GM19238 (cell line): ENCODE measurements at regions not wholly inside any gene's neighbourhood (a gene's known extent, or its start where the extent isn't known, plus 50 kb on each side); places are given as distances from the start of the nearest gene placed in this dataset.
"Not testable (repeated sequence)": the region's sequence is repeated elsewhere in the genome, so short reads cannot be mapped to it uniquely, and the experiment has no call there.

Source experiments
- DNase-seq: peaks from one replicate; pipeline ENCODE4 v3.0.0; 2011; ENCODE audit warnings: low spot score; ENCODE audit not compliant: insufficient read length

- no peak for DNase-seq
These were observed 271.2 kb downstream of the FBXO8 start for GRCh38 chr4:174012135-174012885.

DNA sequence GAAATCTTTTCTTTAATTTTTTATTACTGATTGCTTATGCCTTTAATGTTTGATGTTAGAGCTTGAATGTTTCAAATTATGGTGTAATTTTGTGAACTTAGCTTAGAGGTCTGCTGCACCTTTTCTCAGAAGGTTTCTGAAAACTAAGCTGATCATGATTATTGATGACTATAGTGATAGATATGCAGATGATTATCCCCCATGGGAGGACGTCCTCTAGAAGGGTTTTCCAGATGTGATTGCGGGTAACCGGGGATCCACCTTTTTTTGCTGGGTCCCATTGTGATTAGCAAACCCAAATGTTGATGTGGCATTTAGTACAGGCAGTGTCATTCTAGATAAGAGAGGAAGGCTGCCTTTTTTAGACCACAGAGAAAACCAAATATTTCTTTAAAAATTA lies 272.9 kb downstream of the FBXO8 start:
- DNase-seq, result no peak

DNA sequence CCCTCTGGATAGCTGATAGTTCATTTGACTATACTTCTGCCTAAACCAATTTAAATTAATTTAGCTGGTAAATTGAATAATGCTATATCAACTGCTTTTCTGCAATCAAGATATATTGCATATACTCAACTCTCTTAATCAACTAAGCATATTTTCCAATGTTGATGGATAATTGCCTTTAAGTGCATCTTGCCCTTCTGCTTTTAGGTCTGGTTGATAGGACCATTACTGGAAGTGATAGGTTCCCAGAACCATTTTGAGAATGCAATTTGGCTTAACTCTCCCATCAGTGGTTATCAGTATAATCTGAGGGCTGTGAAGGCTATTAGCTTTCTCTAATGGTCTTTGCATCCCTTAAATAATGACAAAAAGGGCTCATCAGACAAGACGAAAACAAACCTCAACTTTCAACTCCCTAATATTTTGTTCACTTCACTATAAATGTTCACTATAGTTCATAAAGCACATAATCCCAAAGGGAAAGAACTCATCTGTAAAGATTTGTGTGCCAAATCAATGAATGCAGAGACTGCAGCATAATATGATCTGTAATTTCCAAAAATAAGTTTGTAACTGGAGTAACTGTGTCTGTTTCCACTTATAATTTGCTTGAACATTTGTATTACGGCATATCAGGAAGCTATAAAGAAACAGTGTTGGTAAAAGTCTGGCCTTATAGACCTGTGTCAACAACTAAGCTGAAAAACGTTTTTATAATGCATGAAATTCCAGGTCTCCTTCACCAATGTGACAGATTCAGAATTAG lies 273.6 kb downstream of the FBXO8 start:
- no peak for DNase-seq

GRCh38 chr4:174005422-174005821 lies 278.0 kb downstream of the FBXO8 start:
- no peak for DNase-seq

DNA sequence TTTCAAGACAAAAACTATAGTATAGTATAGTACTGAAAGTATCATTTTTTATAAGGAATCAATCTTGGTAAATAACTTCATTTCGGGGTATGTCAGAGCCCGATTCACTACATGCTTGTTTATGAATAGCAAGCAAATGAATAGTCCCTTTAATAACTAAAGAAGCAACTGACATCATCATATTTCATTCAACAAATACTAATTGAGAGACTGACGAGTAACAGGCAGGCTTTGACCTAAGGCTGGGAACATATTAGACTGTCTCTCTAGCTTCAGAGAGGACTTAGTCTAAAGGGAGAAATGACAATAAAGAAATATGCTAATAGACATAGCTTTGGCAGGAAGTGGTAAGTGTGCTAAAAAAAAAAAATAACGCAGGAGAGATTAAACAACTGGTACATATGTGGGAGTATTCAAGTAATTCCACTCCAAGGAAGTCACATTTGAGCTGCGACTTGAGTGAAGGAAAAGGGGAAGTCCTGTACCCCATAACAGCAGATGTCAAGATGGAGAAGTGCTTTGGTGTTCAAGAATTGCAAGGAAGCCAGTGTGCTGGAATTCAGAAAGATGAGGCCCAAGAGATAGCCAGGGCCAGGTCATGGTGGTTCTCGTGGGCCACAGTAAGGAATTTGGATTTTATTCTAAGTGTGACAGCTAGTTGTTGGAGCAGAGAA lies 284.9 kb downstream of the FBXO8 start:
- no peak for DNase-seq

GRCh38 chr4:173995779-173996178 lies 287.7 kb downstream of the FBXO8 start:
- DNase-seq, result not testable (repeated sequence)

GRCh38 chr4:173991814-173992213 lies 291.7 kb downstream of the FBXO8 start:
- DNase-seq, result no peak

DNA sequence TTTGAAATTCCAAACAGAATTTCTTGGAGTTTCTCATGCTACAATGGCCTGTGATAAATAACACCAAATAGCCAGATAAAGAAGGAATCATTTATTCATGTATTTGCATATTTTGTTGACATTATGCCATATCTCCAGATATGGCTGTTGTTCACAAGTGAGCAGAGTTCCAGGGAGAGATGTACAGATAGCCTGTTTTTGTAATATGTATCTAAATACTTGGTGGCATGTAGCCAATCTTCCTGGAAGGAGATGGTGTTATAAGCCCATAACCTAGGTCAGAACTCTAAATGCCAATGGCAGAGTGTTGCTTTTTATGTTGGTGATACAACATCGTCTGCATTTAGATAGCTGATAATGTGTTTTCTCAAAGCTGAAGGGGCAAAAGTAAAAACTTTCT lies 292.2 kb downstream of the FBXO8 start:
- DNase-seq, result no peak

- no peak for DNase-seq
These were observed 292.6 kb downstream of the FBXO8 start for GRCh38 chr4:173990869-173991210.

- no peak for DNase-seq
These were observed 293.2 kb downstream of the FBXO8 start for GRCh38 chr4:173990126-173990868.

DNA sequence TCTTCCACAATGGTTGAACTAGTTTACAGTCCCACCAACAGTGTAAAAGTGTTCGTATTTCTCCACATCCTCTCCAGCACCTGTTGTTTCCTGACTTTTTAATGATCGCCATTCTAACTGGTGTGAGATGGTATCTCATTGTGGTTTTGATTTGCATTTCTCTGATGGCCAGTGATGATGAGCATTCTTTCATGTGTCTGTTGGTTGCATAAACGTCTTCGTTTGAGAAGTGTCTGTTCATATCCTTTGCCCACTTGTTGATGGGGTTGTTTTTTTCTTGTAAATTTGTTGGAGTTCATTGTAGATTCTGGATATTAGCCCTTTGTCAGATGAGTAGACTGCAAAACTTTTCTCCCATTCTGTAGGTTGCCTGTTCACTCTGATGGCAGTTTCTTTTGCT lies 319.9 kb downstream of the FBXO8 start:
- DNase-seq, result not testable (repeated sequence)

DNA sequence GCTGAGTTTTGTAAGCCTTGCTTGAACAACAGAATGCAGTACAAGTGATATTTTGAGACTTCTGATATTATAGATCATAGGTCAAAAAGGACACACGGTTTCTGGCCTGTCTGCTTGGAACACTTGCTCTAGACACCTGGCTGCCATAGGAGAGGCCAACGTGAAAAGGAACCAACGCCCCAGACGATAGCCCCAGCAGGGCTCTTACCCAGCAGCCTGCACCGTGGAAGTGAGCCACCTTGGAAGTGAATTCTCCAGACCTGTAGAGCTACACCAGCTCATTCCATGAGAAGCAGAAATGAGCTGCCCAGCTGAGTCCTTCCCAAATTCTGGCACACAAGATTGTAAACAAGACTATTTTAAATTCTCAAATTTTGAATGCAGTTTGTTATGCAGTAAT lies 323.1 kb downstream of the FBXO8 start:
- no peak for DNase-seq

DNA sequence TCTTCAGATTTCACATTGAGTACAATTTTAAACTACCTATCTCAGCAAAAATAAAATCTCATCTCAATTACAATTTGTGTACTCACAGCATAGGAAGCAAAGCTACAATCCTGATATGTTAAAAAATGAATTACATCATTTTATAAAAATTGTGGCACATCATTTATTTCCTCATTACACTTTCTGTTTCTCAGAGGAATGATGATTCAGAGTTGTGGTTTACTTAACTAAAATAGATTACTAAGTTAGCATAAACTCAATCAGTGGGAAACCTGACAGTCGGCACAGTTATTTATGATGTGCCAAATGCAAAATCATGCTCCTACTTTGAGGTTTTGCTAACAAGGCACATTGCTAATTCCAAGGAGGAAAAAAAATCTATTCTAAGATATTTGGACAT lies 325.0 kb downstream of the FBXO8 start:
- no peak for DNase-seq

DNA sequence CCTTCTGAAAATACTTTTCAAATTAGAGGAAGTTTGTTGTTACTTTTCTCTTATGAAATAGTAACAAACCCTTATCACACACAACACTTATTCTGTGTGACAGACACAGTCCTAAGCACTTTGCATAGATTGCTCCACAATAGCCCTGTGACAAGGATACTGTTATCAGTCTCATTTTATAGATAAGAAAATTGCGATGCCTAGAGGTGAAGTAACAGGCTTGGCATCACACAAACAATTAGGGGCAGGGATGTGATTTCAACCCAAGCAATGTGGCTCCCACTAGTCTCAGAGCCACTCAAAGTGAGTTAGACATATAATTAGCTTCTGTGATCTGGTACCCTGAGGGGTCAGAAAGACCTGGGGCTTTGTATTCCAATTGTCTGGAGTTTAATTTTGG lies 339.9 kb downstream of the FBXO8 start:
- no peak for DNase-seq

GRCh38 chr4:173940146-173940545 lies 343.3 kb downstream of the FBXO8 start:
- DNase-seq, result no peak

- DNase-seq, result no peak
These were observed 345.7 kb downstream of the FBXO8 start for GRCh38 chr4:173937631-173938270.

DNA sequence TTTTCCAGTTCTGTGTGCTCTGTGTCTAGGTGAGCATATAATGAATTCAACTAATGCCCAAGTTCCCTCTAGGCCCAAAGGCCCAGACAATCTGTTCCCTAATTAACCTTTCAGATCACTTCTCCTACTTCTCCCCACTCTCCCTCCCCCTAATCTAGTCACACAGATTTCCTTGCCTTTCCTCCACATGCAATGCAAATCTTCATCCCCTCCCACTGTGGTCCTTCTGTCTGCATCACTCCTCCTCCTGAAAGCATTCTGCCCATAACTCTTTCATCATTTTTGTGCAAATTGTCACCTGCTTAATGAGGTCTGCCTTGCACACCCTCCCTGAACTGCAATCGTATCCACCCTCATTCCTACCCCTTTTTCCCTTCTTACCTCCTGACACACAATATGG lies 346.6 kb downstream of the FBXO8 start:
- no peak for DNase-seq

DNA sequence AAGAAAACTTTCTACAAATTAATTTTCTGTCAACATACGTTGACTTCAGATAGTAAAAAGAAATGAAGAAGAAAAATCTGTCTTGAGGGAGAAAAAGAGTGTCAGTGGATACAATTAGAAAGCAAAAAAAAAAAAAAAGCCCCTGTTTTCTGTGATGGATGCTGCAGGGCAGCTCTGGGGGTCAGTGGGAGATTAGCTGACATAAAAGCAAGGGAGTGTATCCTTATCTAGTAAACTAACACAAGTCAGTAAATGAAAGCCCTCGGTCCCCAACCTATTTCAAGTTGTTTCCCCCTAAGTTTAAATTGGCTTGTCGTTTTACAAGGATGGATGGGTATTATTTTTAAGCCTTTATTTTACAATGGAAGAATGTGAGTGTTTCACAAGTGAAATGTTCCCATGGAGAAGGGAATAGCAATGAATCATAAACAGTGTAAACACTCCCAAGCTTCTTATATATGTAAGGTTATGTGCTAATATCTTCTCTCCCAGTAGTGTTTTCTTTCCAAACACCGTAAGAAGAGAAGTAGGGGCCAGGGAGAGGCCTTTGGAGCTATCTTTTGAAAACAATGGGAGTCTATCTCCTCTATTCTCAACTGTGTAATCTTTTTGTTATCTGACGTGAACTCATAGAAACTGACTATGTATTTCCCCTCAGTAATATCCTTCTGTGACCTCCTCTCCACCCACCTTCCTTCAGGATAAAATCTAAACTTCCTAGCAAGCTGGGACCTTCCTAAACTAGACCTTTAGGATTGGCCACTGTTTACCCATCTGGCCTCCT lies 347.7 kb downstream of the FBXO8 start:
- no peak for DNase-seq

- no peak for DNase-seq
These were observed 348.4 kb downstream of the FBXO8 start for GRCh38 chr4:173934933-173935620.

DNA sequence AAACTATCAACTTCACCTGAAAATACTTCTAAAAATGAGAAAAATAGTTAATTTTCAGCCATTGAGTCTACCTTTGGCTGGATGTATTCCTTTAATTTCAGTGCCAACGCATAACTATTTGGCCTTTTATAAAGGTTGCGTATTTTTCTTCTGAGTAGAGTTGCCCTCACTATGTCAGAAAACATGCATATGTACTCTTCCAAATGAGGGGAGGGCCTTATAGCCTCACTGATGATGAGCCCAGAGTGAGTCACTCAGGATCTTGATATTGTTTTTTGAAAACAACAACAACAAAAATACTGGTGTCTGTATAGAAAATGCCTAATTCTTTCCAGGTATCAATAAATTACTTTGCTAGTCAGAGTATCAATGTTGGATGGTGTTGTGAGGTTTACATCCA lies 349.3 kb downstream of the FBXO8 start:
- DNase-seq, result no peak
